ENCODE measurements at regions not wholly inside any gene's neighbourhood (a gene's known extent, or its start where the extent isn't known, plus 50 kb on each side); places are given as distances from the start of the nearest gene placed in this dataset.
A peak's percentile ranks its signal among the peaks of the same experiment; 100 is the strongest.
"Not testable (repeated sequence)": the region's sequence is repeated elsewhere in the genome, so short reads cannot be mapped to it uniquely, and the experiment has no call there.

DNA sequence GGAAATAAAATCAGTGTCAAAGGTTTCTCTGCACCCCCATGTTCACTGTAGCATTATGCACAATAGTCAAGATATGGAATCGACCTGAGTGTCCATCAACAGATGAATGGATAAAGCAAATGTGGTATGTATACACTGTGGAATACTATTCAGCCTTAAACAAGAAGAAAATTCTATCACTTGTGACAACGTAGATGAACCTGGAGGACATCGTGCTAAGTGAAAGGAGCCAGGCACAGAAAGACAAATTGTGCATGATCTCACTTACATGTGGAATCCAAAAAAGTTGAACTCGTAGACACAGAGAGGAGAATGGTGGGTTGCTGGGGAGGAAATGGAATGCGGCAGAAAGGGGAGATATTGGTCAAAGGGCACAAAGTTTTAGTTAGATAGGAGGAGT, 136.3 kb upstream of the ESR1 start:
- no peak for DNase-seq

DNA sequence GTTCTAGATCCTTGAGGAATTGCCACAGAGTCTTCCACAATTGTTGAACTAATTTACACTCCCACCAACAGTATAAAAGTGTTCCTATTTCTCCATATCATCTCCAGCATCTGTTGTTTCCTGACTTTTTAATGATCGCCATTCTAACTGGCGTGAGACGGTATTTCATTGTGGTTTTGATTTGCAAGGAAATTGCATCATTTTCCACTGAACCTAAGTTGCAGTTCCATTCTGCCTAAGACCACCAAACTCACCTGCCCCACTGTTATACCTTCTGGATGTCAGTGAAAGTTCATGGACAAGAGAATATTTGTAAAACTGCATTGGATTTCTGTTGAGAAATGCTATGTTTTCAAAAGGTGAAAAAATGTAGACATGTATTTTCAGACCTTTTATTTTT, 132.9 kb upstream of the ESR1 start:
- no peak for DNase-seq

DNA sequence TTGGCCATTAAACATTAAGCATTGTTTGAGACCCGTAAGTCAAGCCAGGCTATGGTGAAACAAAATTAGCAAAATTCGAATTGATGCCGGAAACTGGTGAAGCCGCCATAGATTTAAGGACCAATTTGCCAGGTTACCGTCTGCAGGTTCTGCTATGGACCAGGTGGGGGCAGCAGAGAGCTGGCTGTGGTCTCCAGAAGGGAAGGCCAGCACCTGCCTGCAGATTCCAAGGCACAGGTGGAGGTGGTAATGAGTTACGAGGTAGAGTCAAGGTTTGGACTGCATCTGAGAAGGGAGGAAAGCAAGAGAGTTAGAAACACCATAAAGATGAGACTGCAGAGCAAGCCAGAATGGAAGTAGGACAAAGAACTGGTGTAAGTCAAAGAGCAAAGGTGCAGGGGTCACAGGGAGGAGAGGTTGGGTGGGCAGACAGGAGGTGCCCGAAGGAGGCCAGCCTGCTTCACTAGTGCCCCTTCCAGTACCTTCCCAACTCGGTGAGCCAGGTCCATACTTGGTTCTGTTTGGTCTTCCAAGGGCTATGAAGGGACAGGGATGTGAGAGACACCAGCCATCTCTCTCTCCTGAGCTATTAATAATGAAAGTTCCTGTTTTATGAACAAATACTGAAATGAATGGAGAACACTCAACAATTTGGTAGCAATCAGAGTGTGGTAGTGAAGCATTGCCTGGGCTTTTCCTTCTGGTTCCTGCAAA, 131.6 kb upstream of the ESR1 start:
- DNase-seq = peak; percentile 83

DNA sequence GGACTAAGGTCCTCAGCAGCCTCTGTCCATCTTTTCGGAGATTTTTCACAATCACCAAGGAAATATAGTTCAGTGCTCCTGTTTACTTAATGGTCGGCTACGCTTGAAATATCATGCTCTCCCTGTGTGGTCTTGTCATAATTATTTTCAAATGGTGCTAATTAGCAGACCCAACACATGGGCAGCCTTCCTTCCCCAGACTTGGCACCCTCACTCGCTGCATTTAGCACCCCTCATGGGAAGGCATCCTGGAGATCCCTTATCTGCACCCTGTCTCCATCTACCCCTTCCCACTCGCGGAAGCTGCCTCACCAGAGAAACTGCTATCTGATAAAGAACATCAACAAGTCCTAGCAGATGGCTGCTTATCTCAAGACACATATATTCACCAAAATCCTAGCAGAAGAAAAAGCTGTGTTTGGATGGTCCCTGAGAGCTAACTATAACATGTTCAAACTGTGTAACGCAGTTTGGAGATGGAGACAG, 131.0 kb upstream of the ESR1 start:
- DNase-seq = no peak

GRCh38 chr6:151677404-151677803, 130.1 kb upstream of the ESR1 start:
- DNase-seq = no peak

DNA sequence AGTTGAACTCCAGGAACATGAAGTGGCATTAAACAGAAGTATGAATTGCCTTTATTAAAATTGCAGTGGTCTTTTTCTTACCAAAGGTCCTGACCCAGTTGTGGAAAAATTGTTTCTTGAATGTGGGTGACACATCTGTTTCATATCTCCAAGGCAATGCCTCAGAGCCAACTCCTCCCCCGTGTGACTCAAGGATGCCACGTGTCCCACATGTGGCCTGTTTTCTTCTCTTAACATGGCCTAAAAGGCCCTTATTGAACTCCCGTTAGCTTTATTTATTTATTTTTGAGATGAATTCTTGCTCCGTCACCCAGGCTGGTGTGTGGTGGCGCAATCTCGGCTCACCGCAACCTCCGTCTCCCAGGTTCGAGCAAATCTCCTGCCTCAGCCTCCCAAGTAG, 128.4 kb upstream of the ESR1 start:
- no peak for DNase-seq

- no peak for DNase-seq
These were observed 127.5 kb upstream of the ESR1 start for GRCh38 chr6:151679941-151680340.

DNA sequence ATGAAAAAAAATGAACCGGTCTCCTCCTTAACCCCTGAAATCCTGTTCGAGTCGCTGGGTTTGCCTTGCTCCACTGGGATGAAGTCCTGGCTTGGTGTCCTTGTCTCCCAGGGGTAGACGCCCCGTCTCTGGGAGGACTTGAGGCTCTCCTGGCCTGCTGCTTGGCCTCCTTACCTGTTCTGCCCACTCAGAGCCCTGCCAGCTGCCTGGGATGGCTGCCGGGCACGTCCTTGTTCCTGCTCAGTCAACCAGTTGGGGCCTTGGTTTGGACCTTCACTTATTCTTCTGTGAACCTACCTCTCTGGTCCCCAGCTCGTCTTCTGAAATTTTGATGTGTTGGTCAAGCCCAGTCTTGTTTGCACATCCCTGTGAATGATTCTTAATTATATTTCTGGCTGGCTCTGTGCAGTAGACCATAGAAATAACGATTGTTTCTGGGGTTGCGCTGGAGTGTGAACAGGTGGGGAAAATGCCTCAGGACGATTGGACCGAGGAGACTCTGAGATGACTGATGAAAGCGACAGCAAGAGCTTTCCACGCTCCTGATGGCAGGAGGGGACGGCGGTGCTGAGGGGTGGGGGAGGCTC, 126.5 kb upstream of the ESR1 start:
- no peak for DNase-seq

- DNase-seq = no peak
These were observed 125.9 kb upstream of the ESR1 start for GRCh38 chr6:151681433-151682059.

DNA sequence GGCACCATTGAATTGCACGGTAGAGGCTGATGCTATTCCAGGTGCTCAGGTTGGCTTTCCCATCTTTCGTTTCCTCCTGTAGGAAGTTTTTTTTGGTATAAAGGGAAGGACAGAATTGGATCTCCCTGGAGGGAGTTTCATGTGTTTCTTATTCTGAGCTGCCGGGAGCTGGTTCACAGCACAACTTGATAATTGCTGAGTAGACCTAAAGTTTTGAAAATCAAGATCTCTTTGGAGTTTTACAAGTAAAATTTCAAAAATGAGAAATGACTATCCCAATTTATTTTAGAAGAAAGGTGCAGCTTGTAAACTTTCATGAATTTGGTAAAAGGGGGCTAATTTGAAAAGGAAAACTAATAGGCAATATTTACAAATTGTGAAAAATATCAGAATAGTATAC, 125.2 kb upstream of the ESR1 start:
- DNase-seq = no peak

- no peak for DNase-seq
These were observed 124.6 kb upstream of the ESR1 start for GRCh38 chr6:151682922-151683321.

DNA sequence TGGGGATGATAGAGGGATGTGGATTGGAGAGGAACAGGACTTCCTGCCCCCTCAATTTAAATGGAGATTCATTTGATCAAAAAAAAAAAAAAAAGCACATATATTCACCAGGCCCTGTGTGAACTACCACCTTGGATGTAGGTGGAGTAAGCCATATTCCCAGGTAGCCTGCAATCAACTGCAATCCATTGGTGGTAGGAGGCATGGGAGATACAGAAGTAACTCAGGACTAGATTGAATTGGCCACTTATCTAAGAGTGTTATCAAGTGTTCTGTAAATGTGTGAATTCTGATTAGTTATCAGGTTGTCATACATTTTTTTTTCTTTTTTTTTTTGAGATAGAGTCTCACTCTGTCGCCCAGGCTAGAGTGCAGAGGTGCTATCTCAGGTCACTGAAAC, 124.1 kb upstream of the ESR1 start:
- DNase-seq = no peak

- no peak for DNase-seq
These were observed 117.8 kb upstream of the ESR1 start for GRCh38 chr6:151689499-151690201.

- DNase-seq = no peak
These were observed 117.2 kb upstream of the ESR1 start for GRCh38 chr6:151690303-151690702.

- no peak for DNase-seq
These were observed 116.5 kb upstream of the ESR1 start for GRCh38 chr6:151690768-151691562.

DNA sequence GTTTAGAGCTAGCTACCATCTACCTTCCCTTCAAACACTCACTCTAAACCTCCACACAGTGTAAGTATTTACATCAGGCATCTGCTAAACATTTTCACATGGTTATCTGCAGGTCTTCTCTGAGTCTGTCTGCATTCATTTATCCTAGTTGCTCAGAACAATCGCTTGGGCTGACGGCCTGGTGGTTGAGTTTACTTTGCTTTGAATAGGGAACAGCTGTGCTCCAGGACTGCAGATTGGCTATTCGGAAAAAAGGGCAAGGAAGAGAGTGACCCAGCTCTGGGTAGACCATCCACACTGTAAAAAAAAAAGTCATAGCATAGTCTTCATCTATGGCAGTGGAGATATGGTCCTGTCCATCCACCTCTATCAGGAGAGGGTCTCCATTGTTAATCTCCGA, 115.3 kb upstream of the ESR1 start:
- no peak for DNase-seq

- no peak for DNase-seq
These were observed 114.1 kb upstream of the ESR1 start for GRCh38 chr6:151693366-151693765.

GRCh38 chr6:151695156-151695555, 112.3 kb upstream of the ESR1 start:
- DNase-seq = no peak

GRCh38 chr6:151696302-151696701, 111.2 kb upstream of the ESR1 start:
- DNase-seq = not testable (repeated sequence)

DNA sequence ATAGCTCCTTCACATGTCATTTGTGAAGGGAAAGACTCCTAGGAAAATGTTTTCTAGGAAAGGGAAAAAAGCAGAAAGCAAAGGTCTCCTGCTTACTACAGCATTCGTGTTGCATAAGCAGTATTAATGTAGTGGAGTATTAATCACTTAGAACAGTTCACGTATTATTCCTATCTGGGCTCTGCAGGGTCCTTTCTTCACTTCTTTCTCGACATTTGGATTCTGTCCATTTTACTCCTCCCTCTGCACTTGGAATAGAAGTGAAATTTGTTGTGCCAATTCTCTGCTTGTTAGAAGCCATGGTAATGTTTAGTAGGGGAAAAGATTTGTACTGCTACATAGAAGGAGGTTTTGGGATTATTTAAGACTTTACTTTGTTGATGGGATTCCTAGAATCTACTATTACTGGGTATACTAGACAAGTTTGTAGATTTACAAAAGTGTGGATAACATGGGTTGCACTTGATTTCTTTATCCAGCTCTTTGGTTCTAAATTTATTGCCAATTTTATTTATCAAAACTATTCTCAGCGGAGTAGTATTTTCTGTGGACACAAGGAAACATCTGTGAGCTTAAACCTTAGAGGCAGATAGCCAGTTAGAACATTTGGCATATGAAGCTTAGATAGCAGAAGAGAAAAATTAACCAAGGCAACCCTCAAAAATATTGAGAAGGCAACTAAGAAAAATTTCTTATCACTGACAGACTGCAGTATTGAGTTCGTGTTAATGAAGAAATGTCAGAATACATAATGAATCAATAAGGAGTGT, 108.4 kb upstream of the ESR1 start:
- no peak for DNase-seq

GRCh38 chr6:151699719-151700118, 107.8 kb upstream of the ESR1 start:
- no peak for DNase-seq

- no peak for DNase-seq
These were observed 105.4 kb upstream of the ESR1 start for GRCh38 chr6:151701911-151702562.
